Epidermal melanocyte (primary cell): ENCODE measurements at regions not wholly inside any gene's neighbourhood (a gene's known extent, or its start where the extent isn't known, plus 50 kb on each side); places are given as distances from the start of the nearest gene placed in this dataset.
"Not testable (repeated sequence)": the region's sequence is repeated elsewhere in the genome, so short reads cannot be mapped to it uniquely, and the experiment has no call there.

ENCODE experiments used
- DNase-seq: peaks from one replicate; pipeline ENCODE4 v3.0.0; 2011; ENCODE audit warnings: low spot score; ENCODE audit not compliant: insufficient read length

- DNase-seq, result no peak
Observed at GRCh38 chr3:5349343-5349742, 161.8 kb downstream of the EDEM1 start.

- no peak for DNase-seq
Observed at GRCh38 chr3:5357089-5357488, 169.6 kb downstream of the EDEM1 start.

GRCh38 chr3:5358911-5359310 is 171.4 kb downstream of the EDEM1 start:
- no peak for DNase-seq

GRCh38 chr3:5360453-5360852 is 172.9 kb downstream of the EDEM1 start:
- DNase-seq, result no peak

GRCh38 chr3:5366746-5367145 is 179.2 kb downstream of the EDEM1 start:
- no peak for DNase-seq

GRCh38 chr3:5371555-5371954 is 184.0 kb downstream of the EDEM1 start:
- DNase-seq, result not testable (repeated sequence)

- no peak for DNase-seq
Observed at GRCh38 chr3:5376761-5377160, 189.3 kb downstream of the EDEM1 start.

GRCh38 chr3:5379266-5379665 is 191.8 kb downstream of the EDEM1 start:
- not testable (repeated sequence) for DNase-seq

GRCh38 chr3:5383486-5384263 is 196.2 kb downstream of the EDEM1 start:
- not testable (repeated sequence) for DNase-seq

- no peak for DNase-seq
Observed at GRCh38 chr3:5384557-5385236, 197.2 kb downstream of the EDEM1 start.

GRCh38 chr3:5388091-5388490 is 200.6 kb downstream of the EDEM1 start:
- DNase-seq, result no peak

- no peak for DNase-seq
Observed at GRCh38 chr3:5389057-5389456, 201.6 kb downstream of the EDEM1 start.

GRCh38 chr3:5390221-5390620 is 202.7 kb downstream of the EDEM1 start:
- DNase-seq, result no peak

GRCh38 chr3:5390936-5391625 is 203.6 kb downstream of the EDEM1 start:
- no peak for DNase-seq

GRCh38 chr3:5401002-5401401 is 213.5 kb downstream of the EDEM1 start:
- DNase-seq, result no peak

GRCh38 chr3:5404718-5405117 is 217.2 kb downstream of the EDEM1 start:
- DNase-seq, result no peak

GRCh38 chr3:5411786-5412185 is 224.3 kb downstream of the EDEM1 start:
- no peak for DNase-seq

- no peak for DNase-seq
Observed at GRCh38 chr3:5423076-5423475, 235.6 kb downstream of the EDEM1 start.

- no peak for DNase-seq
Observed at GRCh38 chr3:5423523-5423922, 236.0 kb downstream of the EDEM1 start.

- no peak for DNase-seq
Observed at GRCh38 chr3:5425371-5425770, 237.9 kb downstream of the EDEM1 start.

- DNase-seq, result peak; percentile 48
Observed at GRCh38 chr3:5426094-5426883, 238.8 kb downstream of the EDEM1 start.

GRCh38 chr3:5427021-5427420 is 239.5 kb downstream of the EDEM1 start:
- DNase-seq, result no peak
